B cell (primary cell): ENCODE measurements at regions not wholly inside any gene's neighbourhood (a gene's known extent, or its start where the extent isn't known, plus 50 kb on each side); places are given as distances from the start of the nearest gene placed in this dataset.

Experiments
- CTCF ChIP-seq: fragments of 200-600 bp; IDR thresholded peaks from one replicate; pipeline ENCODE4 v1.8.0; 2022; ENCODE audit warnings: antibody characterized with exemption, mild to moderate bottlenecking
- EZH2 ChIP-seq: IDR thresholded peaks from 2 replicates; pipeline ENCODE4 v1.6.1; 2012; ENCODE audit warnings: borderline replicate concordance, low read depth, mild to moderate bottlenecking, moderate library complexity, low read length; ENCODE audit not compliant: insufficient read depth, poor library complexity, severe bottlenecking

- TF ChIP-seq CTCF (no peak), EZH2 (no peak)
These were observed 1494.7 kb downstream of the SUCLG1 start for GRCh38 chr2:82964341-82964740.
